K562 (cell line): ENCODE measurements at regions not wholly inside any gene's neighbourhood (a gene's known extent, or its start where the extent isn't known, plus 50 kb on each side); places are given as distances from the start of the nearest gene placed in this dataset.

Source experiments
- ATAC-seq: fragments of 200-7000 bp; cut with Tn5 transposase; 3 replicates; pipeline ENCODE4 v1.9.1; 2020; ENCODE audit warnings: moderate library complexity
- BruUV-seq: library from RNA; stranded (reverse); fragments of 400-500 nt; replicated peaks from 2 replicates; lab custom pipeline; 2021; lab: Mats Ljungman, UMichigan
- CTCF ChIA-PET: fragments of 300-600 bp; formaldehyde crosslinking; extraction: SDS; loops from one replicate; lab custom pipeline; 2021; ENCODE audit warnings: low intra/inter-chr PET ratio; lab: Yijun Ruan, JAX
- POLR2A ChIA-PET: fragments of 300-600, 350-650 bp; sonication (Branson Sonifier 250); formaldehyde crosslinking; extraction: SDS; loops from one replicate; lab custom pipeline; 2021; ENCODE audit warnings: antibody characterized with exemption, inconsistent platforms; lab: Yijun Ruan, JAX
- DNase-seq, 4 experiments: peaks; one replicate each; pipeline versions ENCODE4 v3.0.0 to v3.0.0-alpha.2; 2011 to 2018; ENCODE audit warnings: low spot score in 3 of 4, mixed read lengths in 3 of 4; ENCODE audit errors: extremely low read depth in 1 of 4
- FAIRE-seq: peaks from 2 replicates; lab custom pipeline; 2011; peaks lifted over from hg19 to GRCh38; lab: Jason Lieb, UNC
- H2AFZ ChIP-seq: 2 replicates; pipeline ENCODE4 v1.6.0; 2011; ENCODE audit warnings: low read depth, low read length, control low read depth, inconsistent platforms
- H3K27ac ChIP-seq: fragments of 200-600 bp; 3 replicates; pipeline ENCODE4 v1.8.0; 2011; ENCODE audit warnings: low read depth, mild to moderate bottlenecking, control low read depth, inconsistent platforms, low read length, moderate library complexity, mixed read lengths; ENCODE audit errors: extremely low read depth
- H3K27me3 ChIP-seq, 2 experiments: fragments of 300-600 bp in 1 of 2; 2 replicates in 1 of 2; 3 replicates in 1 of 2; pipeline versions ENCODE4 v1.6.0 to v1.8.0; 2011; ENCODE audit warnings: inconsistent platforms in 2 of 2, low read length in 2 of 2, mild to moderate bottlenecking in 1 of 2, mixed read lengths in 1 of 2, moderate library complexity in 1 of 2; ENCODE audit not compliant: control insufficient read depth in 2 of 2, insufficient read depth in 2 of 2
- H3K36me3 ChIP-seq: fragments of 300-600 bp; 3 replicates; pipeline ENCODE4 v1.8.0; 2011; ENCODE audit warnings: mild to moderate bottlenecking, low read length, inconsistent platforms; ENCODE audit not compliant: control insufficient read depth, insufficient read depth
- H3K4me1 ChIP-seq, 2 experiments: fragments of 200-600 bp in 1 of 2; replicated peaks in 1 of 2; 2 replicates in 1 of 2; 3 replicates in 1 of 2; pipeline versions ENCODE4 v1.5.1 to v1.8.0; 2011; ENCODE audit warnings: inconsistent platforms in 2 of 2, low read length in 2 of 2, mild to moderate bottlenecking in 1 of 2, mixed read lengths in 1 of 2, moderate library complexity in 1 of 2; ENCODE audit not compliant: control insufficient read depth in 2 of 2, insufficient read depth in 2 of 2
- H3K4me2 ChIP-seq: 2 replicates; pipeline ENCODE4 v1.6.1; 2011; ENCODE audit warnings: low read length, control low read depth, inconsistent platforms, mixed read lengths; ENCODE audit not compliant: insufficient read depth
- H3K4me3 ChIP-seq: fragments of 200-600 bp; sonication (generic), shearing (Covaris generic); 2 replicates; pipeline ENCODE4 v1.5.1; 2016; ENCODE audit warnings: control low read depth, inconsistent platforms
- H3K79me2 ChIP-seq: fragments of 200-600 bp; 3 replicates; pipeline ENCODE4 v1.8.0; 2011; ENCODE audit warnings: low read length, inconsistent platforms; ENCODE audit not compliant: control insufficient read depth, insufficient read depth
- H3K9ac ChIP-seq, 2 experiments: 2 replicates each; pipeline versions ENCODE4 v1.6.0 to v1.6.1; 2011; ENCODE audit warnings: low read depth in 2 of 2, low read length in 2 of 2, control low read depth in 1 of 2, inconsistent platforms in 1 of 2, mild to moderate bottlenecking in 1 of 2, mixed read lengths in 1 of 2; ENCODE audit not compliant: insufficient read depth in 1 of 2
- H3K9me1 ChIP-seq: one replicate; pipeline ENCODE4 v1.6.0; 2011; ENCODE audit warnings: inconsistent platforms, mild to moderate bottlenecking, low read length, moderate library complexity; ENCODE audit not compliant: control insufficient read depth, insufficient read depth
- H3K9me3 ChIP-seq: replicated peaks from 2 replicates; pipeline ENCODE4 v1.5.1; 2011; ENCODE audit warnings: low read depth, low read length, inconsistent platforms; ENCODE audit not compliant: control insufficient read depth, insufficient read depth
- H4K20me1 ChIP-seq: replicated peaks from 2 replicates; pipeline ENCODE4 v1.6.1; 2011; ENCODE audit warnings: low read length, inconsistent platforms, mixed read lengths; ENCODE audit not compliant: control insufficient read depth, insufficient read depth
- ATF7 ChIP-seq: fragments of 450-650 bp; IDR thresholded peaks from 2 replicates; pipeline ENCODE4 v1.7.1; 2014; ENCODE audit warnings: mild to moderate bottlenecking, moderate library complexity
- CTCF ChIP-seq, 3 experiments: IDR thresholded peaks in 2 of 3; conservative IDR thresholded peaks in 1 of 3; 2 replicates each; pipeline ENCODE4 v1.5.1; 2011 to 2012; ENCODE audit warnings: low read length in 3 of 3, mild to moderate bottlenecking in 3 of 3, control low read depth in 2 of 3, improper control_type of control experiment in 1 of 3, inconsistent platforms in 1 of 3, low read depth in 1 of 3, mixed read lengths in 1 of 3, moderate library complexity in 1 of 3; ENCODE audit not compliant: insufficient read depth in 2 of 3
- DACH1 ChIP-seq: fragments of 450-650 bp; IDR thresholded peaks from 2 replicates; pipeline ENCODE4 v1.6.1; 2018; ENCODE audit not compliant: partially characterized antibody
- JUND ChIP-seq, 2 experiments: IDR thresholded peaks; 2 replicates in 1 of 2; 3 replicates in 1 of 2; pipeline ENCODE4 v1.6.1; 2011; ENCODE audit warnings: borderline replicate concordance in 2 of 2, low read depth in 2 of 2, low read length in 2 of 2, improper control_type of control experiment in 1 of 2, missing biosample characterization in 1 of 2, missing genetic modification characterization in 1 of 2, missing genetic modification reagents in 1 of 2
- NUFIP1 ChIP-seq: fragments of 450-650 bp; IDR thresholded peaks from 2 replicates; pipeline ENCODE4 v1.6.1; 2018; ENCODE audit not compliant: partially characterized antibody
- SMC3 ChIP-seq: conservative IDR thresholded peaks from 2 replicates; pipeline ENCODE4 v1.6.1; 2011; ENCODE audit warnings: low read depth, low read length, improper control_type of control experiment; ENCODE audit not compliant: insufficient read depth
- ZNF75A ChIP-seq: fragments of 450-650 bp; formaldehyde crosslinking; IDR thresholded peaks from 2 replicates; pipeline ENCODE4 v1.4.0; 2020; ENCODE audit warnings: mild to moderate bottlenecking
- WGBS: fragments of 100-300 bp; shearing (Covaris generic); methylation state at CpG from one replicate; pipeline ENCODE4 v1.1.6; 2016; ENCODE audit warnings: low coverage, mixed read lengths; ENCODE audit not compliant: insufficient coverage; ENCODE audit errors: missing lambda C conversion rate; 5-methylcytosine and 5-hydroxymethylcytosine counted together
- in situ Hi-C: fragments of 300-500 bp; cut with MboI; formaldehyde crosslinking; loops from 4 replicates; pipeline ENCODE4 v1.15.0; 2018; ENCODE audit warnings: inconsistent platforms, mixed read lengths
- intact Hi-C: fragments of 100-400 bp; cut with micrococcal nuclease; formaldehyde crosslinking; loops from 2 replicates; pipeline ENCODE4 v1.14.2; 2022
- TF ChIP-seq, protein P1 (sequence below), 2 experiments: fragments of 450-650 bp; conservative IDR thresholded peaks; 2 replicates each; pipeline ENCODE4 v1.6.1; 2017; ENCODE audit warnings: mild to moderate bottlenecking in 2 of 2, moderate library complexity in 2 of 2
- TF ChIP-seq, protein P2 (sequence below): fragments of 450-650 bp; formaldehyde crosslinking; IDR thresholded peaks from 2 replicates; pipeline ENCODE4 v1.4.0; 2020; ENCODE audit warnings: mild to moderate bottlenecking, moderate library complexity
- TF ChIP-seq, protein P3 (sequence below), 2 experiments: IDR thresholded peaks in 1 of 2; conservative IDR thresholded peaks in 1 of 2; 2 replicates each; pipeline ENCODE4 v1.6.1; 2016; ENCODE audit warnings: low read depth in 2 of 2, mild to moderate bottlenecking in 1 of 2, missing compliant biosample characterization in 1 of 2, missing genetic modification characterization in 1 of 2, moderate library complexity in 1 of 2

- ChIA-PET CTCF (no interaction called here), POLR2A (no interaction called here)
- H3K79me2 ChIP-seq = no peaks in the 10 kb centered on the region
- H3K27me3 ChIP-seq = no peaks in the 10 kb centered on the region
- 0% methylated on average over 1 of the region's 1 CpG for WGBS
- in situ Hi-C loops (no loop called here), intact Hi-C loops (loop anchor here (1.0 to 5.0 kb wide), 2 partner anchors 112 to 216 kb away; no protein-coding TSS in a partner anchor)
- DNase-seq (peak; percentile 11 to 41 (median 26)), ATAC-seq (peak; percentile 86), FAIRE-seq (peak; percentile 83)
- no peaks in the 10 kb centered on the region for H4K20me1 ChIP-seq
- no peaks in the 10 kb centered on the region for H3K9me1 ChIP-seq
- no peak overlapping the region for H3K4me2 ChIP-seq
- no peaks in the 10 kb centered on the region for H3K9me3 ChIP-seq
- no peak overlapping the region for H2AFZ ChIP-seq
- no peak overlapping the region for H3K4me3 ChIP-seq
- BruUV-seq = no TSS peak
- H3K4me1 ChIP-seq = no peaks in the 10 kb centered on the region
- no peak overlapping the region for H3K9ac ChIP-seq
- no peak overlapping the region for H3K27ac ChIP-seq
- H3K36me3 ChIP-seq = no peaks in the 10 kb centered on the region
- TF ChIP-seq NUFIP1 (no peak), JUND (IDR thresholded peaks at IDR 0.05; ENCODE audit: borderline replicate concordance, low read depth, low read length) (no peak), JUND (tag; IDR thresholded peaks at IDR 0.05; ENCODE audit: borderline replicate concordance, low read depth, low read length) (0 out of 3 replicates have a peak, but pooled peaks have one; percentile 26), ATF7 (peak; percentile 37; the same call in 1 of the 2 replicates), DACH1 (no peak), ZNF75A (CRISPR knock-in tag) (no peak), SMC3 (peak; percentile 56), CTCF (IDR thresholded peaks at IDR 0.05 in 2 of 3, conservative IDR thresholded peaks at IDR 0.05 in 1 of 3; ENCODE audit: insufficient read depth in 2 of 3, low read depth in 1 of 3, low read length in 3 of 3) (peak; percentile 36 to 78 (median 64); a peak in 5 of 6 replicates)
- TF ChIP-seq, protein P1, sequence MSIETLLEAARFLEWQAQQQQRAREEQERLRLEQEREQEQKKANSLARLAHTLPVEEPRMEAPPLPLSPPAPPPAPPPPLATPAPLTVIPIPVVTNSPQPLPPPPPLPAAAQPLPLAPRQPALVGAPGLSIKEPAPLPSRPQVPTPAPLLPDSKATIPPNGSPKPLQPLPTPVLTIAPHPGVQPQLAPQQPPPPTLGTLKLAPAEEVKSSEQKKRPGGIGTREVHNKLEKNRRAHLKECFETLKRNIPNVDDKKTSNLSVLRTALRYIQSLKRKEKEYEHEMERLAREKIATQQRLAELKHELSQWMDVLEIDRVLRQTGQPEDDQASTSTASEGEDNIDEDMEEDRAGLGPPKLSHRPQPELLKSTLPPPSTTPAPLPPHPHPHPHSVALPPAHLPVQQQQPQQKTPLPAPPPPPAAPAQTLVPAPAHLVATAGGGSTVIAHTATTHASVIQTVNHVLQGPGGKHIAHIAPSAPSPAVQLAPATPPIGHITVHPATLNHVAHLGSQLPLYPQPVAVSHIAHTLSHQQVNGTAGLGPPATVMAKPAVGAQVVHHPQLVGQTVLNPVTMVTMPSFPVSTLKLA (conservative IDR thresholded peaks at IDR 0.05) = 0 out of 4 replicates have a peak, but pooled peaks of 1 of the 2 experiments have one; percentile 16
- TF ChIP-seq, protein P2, sequence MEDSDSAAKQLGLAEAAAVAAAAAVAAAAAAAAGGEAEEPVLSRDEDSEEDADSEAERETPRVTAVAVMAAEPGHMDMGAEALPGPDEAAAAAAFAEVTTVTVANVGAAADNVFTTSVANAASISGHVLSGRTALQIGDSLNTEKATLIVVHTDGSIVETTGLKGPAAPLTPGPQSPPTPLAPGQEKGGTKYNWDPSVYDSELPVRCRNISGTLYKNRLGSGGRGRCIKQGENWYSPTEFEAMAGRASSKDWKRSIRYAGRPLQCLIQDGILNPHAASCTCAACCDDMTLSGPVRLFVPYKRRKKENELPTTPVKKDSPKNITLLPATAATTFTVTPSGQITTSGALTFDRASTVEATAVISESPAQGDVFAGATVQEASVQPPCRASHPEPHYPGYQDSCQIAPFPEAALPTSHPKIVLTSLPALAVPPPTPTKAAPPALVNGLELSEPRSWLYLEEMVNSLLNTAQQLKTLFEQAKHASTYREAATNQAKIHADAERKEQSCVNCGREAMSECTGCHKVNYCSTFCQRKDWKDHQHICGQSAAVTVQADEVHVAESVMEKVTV (CRISPR knock-in tag) = peak; percentile 55; the same call in 1 of the 2 replicates
- TF ChIP-seq, protein P3, sequence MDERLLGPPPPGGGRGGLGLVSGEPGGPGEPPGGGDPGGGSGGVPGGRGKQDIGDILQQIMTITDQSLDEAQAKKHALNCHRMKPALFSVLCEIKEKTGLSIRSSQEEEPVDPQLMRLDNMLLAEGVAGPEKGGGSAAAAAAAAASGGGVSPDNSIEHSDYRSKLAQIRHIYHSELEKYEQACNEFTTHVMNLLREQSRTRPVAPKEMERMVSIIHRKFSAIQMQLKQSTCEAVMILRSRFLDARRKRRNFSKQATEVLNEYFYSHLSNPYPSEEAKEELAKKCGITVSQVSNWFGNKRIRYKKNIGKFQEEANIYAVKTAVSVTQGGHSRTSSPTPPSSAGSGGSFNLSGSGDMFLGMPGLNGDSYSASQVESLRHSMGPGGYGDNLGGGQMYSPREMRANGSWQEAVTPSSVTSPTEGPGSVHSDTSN (CRISPR knock-in tag; IDR thresholded peaks at IDR 0.05; ENCODE audit: low read depth) = no peak
- TF ChIP-seq, protein P3 (tag; conservative IDR thresholded peaks at IDR 0.05; ENCODE audit: low read depth) = 0 out of 2 replicates have a peak, but pooled peaks have one; percentile 16
These were observed 61.8 kb downstream of the COX7C start for GRCh38 chr5:86679529-86679928.
